Osteocyte (in vitro differentiated cells): ENCODE measurements at regions not wholly inside any gene's neighbourhood (a gene's known extent, or its start where the extent isn't known, plus 50 kb on each side); places are given as distances from the start of the nearest gene placed in this dataset.

Experiments used
- DNase-seq: peaks from one replicate; pipeline ENCODE4 v3.0.0; 2021; ENCODE audit warnings: mixed read lengths; ENCODE audit not compliant: unreplicated experiment; ENCODE audit errors: extremely low spot score
- H3K27ac Mint-ChIP-seq: one replicate; pipeline ENCODE4 v1.8.0; 2021; ENCODE audit warnings: mild to moderate bottlenecking, mixed read lengths; ENCODE audit not compliant: unreplicated experiment
- H3K27me3 Mint-ChIP-seq: one replicate; pipeline ENCODE4 v1.8.0; 2021; ENCODE audit warnings: mixed read lengths; ENCODE audit not compliant: unreplicated experiment
- H3K36me3 Mint-ChIP-seq: one replicate; pipeline ENCODE4 v1.8.0; 2021; ENCODE audit warnings: mixed read lengths; ENCODE audit not compliant: unreplicated experiment
- H3K4me1 Mint-ChIP-seq: one replicate; pipeline ENCODE4 v1.8.0; 2021; ENCODE audit warnings: mixed read lengths; ENCODE audit not compliant: unreplicated experiment
- H3K4me3 Mint-ChIP-seq: one replicate; pipeline ENCODE4 v1.8.0; 2021; ENCODE audit warnings: mild to moderate bottlenecking, moderate library complexity, mixed read lengths; ENCODE audit not compliant: unreplicated experiment
- H3K9me3 Mint-ChIP-seq: one replicate; pipeline ENCODE4 v1.8.0; 2021; ENCODE audit warnings: mixed read lengths; ENCODE audit not compliant: unreplicated experiment
- CTCF ChIP-seq: fragments of 200-600 bp; sonication (generic); IDR thresholded peaks from 2 replicates; pipeline ENCODE4 v1.5.0; 2021; ENCODE audit warnings: antibody characterized with exemption, mild to moderate bottlenecking, moderate library complexity

- DNase-seq: no peak
- Mint-ChIP-seq H3K36me3 (no peaks in the 10 kb centered on the region), H3K4me3 (no peak overlapping the region), H3K27ac (no peak overlapping the region), H3K27me3 (no peaks in the 10 kb centered on the region), H3K4me1 (no peaks in the 10 kb centered on the region), H3K9me3 (peaks cover 28% of the 10 kb centered on the region)
- no peak for TF ChIP-seq CTCF
Measured at GRCh38 chrX:75673468-75673867, 111.6 kb downstream of the MAGEE2 start.

GRCh38 chrX:75655627-75656026, 129.4 kb downstream of the MAGEE2 start:
- no peaks in the 10 kb centered on the region for H3K4me1 Mint-ChIP-seq
- TF ChIP-seq CTCF: no peak
- no peak for DNase-seq
- peaks cover 54% of the 10 kb centered on the region for H3K9me3 Mint-ChIP-seq
- H3K27me3 Mint-ChIP-seq: no peaks in the 10 kb centered on the region
- no peaks in the 10 kb centered on the region for H3K36me3 Mint-ChIP-seq
- no peak overlapping the region for H3K4me3 Mint-ChIP-seq
- H3K27ac Mint-ChIP-seq: no peak overlapping the region

GRCh38 chrX:75649829-75650228, 127.0 kb upstream of the ZDHHC15 start:
- TF ChIP-seq CTCF: no peak
- no peak for DNase-seq
- Mint-ChIP-seq H3K9me3 (peaks cover 53% of the 10 kb centered on the region), H3K4me1 (no peaks in the 10 kb centered on the region), H3K27me3 (no peaks in the 10 kb centered on the region), H3K27ac (no peak overlapping the region), H3K4me3 (no peak overlapping the region), H3K36me3 (no peaks in the 10 kb centered on the region)

- no peak overlapping the region for H3K4me3 Mint-ChIP-seq
- no peaks in the 10 kb centered on the region for H3K4me1 Mint-ChIP-seq
- no peak for DNase-seq
- H3K27ac Mint-ChIP-seq: no peak overlapping the region
- no peaks in the 10 kb centered on the region for H3K36me3 Mint-ChIP-seq
- peaks cover 58% of the 10 kb centered on the region for H3K9me3 Mint-ChIP-seq
- no peak for TF ChIP-seq CTCF
- H3K27me3 Mint-ChIP-seq: no peaks in the 10 kb centered on the region
Measured at GRCh38 chrX:75648803-75649588, 126.2 kb upstream of the ZDHHC15 start.

GRCh38 chrX:75642811-75643361, 120.0 kb upstream of the ZDHHC15 start:
- H3K27me3 Mint-ChIP-seq: no peaks in the 10 kb centered on the region
- peaks cover 45% of the 10 kb centered on the region for H3K9me3 Mint-ChIP-seq
- H3K27ac Mint-ChIP-seq: no peak overlapping the region
- TF ChIP-seq CTCF: no peak
- DNase-seq: no peak
- H3K4me1 Mint-ChIP-seq: no peaks in the 10 kb centered on the region
- no peak overlapping the region for H3K4me3 Mint-ChIP-seq
- H3K36me3 Mint-ChIP-seq: no peaks in the 10 kb centered on the region
